GM18867 (cell line): ENCODE measurements at regions not wholly inside any gene's neighbourhood (a gene's known extent, or its start where the extent isn't known, plus 50 kb on each side); places are given as distances from the start of the nearest gene placed in this dataset.

ENCODE experiments used
- ATAC-seq: cut with Tn5 transposase; IDR thresholded peaks from one replicate; pipeline ENCODE4 v1.9.1; 2021; ENCODE audit warnings: mild to moderate bottlenecking, moderate library complexity; ENCODE audit not compliant: unreplicated experiment

DNA sequence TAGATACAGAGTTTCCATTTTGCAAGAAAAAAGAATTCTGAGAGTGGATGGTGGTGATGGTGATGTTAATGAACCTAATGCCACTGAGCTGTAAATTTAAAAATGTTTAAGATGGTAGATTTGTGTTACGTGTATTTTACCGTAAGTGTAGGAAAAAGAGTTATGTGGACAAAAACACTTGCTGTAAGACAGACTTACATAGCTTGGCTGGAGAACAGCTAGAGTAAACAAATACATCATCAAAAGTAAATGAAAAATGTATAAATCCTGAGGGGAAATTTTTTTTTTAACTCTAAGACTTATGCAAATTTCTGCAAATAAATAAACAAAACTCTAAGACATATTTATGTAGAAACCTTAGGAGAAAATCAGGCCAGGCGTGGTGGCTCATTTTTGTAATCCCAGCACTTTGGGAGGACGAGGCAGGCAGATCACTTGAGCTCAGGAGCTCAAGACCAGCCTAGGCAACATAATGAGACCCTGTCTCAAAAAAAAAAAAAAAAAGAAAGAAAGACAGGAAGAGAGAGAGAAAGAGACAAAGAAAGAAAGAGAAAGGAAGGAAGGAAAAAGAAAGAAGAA, 66.2 kb upstream of the CDK13 start:
- no peak for ATAC-seq

DNA sequence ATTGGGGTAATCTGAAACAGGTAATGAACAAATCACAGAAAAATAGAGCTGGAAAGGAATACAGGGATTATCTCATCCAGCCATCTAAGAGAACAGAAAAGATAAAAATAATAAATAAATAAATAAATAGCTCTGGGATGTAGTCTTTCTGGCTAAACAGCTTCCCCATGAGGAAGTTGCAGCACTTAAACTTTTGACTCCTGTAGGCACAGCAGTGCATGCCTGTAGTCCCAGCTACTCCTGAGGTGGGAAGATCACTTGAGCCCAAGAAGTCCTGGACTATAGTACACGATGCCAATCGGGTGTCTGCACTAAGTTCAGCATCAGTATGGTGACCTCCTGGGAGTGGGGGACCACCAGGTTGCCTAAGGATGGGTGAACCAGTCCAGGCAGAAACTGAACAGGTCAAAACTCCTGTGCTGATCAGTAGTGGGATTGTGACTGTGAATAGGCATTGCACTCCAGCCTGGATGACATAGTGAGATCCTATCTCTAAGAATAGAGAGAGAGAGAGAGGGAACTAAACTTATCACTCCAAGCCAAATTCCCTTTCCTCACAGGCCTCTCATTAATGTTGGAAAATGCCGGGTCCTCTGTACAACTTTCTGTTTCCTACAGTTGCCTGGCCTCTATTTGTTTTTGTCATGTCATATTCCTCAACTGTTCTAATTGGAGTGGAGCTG, 61.7 kb upstream of the CDK13 start:
- no peak for ATAC-seq

DNA sequence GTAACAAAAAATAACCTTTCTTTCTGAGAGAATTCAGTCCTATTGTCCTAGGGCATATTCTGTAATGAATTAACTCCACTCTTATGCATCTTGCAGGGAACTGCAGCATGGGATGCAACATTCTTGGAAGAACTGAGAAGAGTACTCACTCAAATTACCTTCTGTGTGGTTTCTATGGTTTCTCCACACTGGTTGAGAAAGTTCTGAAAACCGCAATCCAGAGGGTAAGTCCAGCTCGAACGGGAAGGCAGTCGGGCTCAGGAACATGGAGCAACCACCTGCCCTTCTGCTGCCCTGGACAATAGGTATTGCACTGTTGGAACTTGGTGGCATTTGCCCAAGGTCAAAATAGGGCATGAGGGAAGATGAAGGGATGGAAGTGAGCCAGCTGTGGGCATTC, 59.6 kb upstream of the CDK13 start:
- no peak for ATAC-seq

DNA sequence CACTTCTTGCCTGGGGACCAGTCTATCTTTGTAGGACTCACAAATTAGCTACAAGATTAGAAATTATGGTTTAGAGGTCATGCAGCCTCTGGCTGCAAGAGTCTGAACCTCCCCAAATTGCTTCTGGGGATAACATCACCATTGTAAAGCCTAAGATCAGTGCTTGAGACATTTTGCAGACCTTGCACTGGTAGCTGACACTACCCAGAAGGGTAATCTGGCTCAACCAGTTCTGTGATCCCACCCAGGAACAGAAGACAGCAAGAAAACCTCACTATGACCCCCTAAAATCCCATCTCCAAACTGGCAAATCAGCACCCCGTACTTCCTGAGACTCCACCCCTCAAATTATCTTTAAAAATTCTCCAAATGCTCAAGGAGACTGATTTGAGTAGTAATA, 58.2 kb upstream of the CDK13 start:
- no peak for ATAC-seq

DNA sequence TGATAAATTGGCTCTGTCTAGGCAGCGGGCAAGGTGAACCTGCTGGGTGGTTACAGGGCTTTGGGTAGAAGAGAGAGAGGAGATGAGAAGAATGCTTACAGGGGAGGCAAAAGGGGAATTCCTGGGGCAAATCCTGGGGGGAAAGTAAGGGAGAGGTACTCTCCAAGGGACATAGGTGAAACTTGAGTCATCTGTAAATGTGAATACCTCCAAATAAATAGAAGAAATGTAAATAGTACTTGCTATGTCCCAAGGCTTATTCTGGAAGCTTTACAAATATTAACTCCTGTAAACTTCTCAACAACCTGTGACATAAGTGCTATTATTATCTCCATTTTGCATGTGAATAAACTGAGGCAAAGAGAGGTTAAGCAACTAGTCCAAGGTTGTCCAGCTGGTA, 57.7 kb upstream of the CDK13 start:
- ATAC-seq: no peak

DNA sequence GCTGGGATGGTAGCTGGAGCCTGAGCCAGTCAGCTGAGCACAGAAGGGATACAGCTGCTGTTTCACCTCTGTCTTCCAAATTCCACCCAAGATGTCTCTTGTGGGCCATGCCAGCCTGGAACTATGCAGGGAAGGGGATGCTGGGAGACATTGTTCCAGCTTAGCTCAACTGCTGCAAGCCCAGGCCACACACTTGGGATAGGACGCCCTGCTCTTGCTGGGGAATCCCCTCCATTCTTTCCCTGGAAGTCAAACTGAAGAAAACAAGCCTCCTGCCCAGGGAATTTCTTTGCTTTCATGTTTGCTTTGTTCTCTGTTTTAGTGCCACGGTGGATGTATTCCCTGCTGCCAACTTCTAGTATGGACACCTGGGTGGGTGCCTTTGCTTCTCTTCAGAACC, 55.2 kb upstream of the CDK13 start:
- ATAC-seq: no peak

DNA sequence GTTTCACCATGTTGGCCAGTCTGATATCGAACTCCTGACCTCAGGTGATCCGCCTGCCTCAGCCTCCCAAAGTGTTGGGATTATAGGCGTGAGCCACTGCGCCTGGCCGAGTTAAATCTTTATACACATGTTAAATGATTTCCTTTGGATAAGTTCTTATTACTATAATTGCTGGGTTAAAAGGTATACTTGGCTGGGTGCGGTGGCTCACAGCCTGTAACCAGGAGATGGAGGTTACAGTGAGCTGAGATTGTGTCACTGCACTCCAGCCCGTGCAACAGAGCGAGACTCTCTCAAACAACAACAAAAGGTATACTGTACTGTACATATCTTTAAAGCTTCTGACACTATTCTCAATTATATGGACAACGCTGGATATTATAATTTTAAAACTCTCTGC, 53.2 kb upstream of the CDK13 start:
- ATAC-seq: no peak

DNA sequence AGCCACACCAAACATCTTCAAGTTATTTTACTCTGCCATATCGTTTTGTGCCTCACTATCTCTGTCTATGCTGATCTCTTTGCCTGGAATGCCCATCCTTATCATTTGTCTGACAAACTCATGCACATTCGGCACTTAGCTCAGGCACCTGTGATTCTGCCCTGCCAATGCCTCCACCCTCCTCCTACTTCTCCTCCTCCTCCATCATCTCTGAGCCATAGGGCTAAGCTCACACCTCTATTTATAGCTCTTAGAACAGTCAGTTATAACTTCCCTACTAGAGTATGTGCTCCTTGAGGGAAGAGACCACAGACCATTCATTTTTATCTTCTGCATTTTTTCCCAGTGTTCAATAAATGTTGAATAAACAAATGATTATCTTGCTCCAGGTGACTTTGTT, 51.2 kb upstream of the CDK13 start:
- ATAC-seq: no peak
